ENCODE measurements at regions not wholly inside any gene's neighbourhood (a gene's known extent, or its start where the extent isn't known, plus 50 kb on each side); places are given as distances from the start of the nearest gene placed in this dataset.

GRCh38 chr20:51327251-51327841, 215.2 kb downstream of the NFATC2 start:
- Histone ChIP-seq H3K79me2 (ENCODE audit: control insufficient read depth, low read length) (no peaks in the 10 kb centered on the region), H3K4me2 (ENCODE audit: low read length) (no peak overlapping the region), H4K20me1 (ENCODE audit: control insufficient read depth, insufficient read depth, low read depth, low read length) (no peaks in the 10 kb centered on the region), H3K4me1 (ENCODE audit: control insufficient read depth, low read length) (no peaks in the 10 kb centered on the region), H3K36me3 (ENCODE audit: control insufficient read depth, low read length) (no peaks in the 10 kb centered on the region), H3K9me2 (replicated peaks; ENCODE audit: control insufficient read depth, low read length) (no peaks in the 10 kb centered on the region), H3F3A (ENCODE audit: control insufficient read depth, insufficient read depth) (no peaks in the 10 kb centered on the region), H3K9me3 (ENCODE audit: control insufficient read depth, insufficient read depth, low read length) (no peaks in the 10 kb centered on the region), H3K27me3 (ENCODE audit: control insufficient read depth, low read length) (no peaks in the 10 kb centered on the region), H3K4me3 (ENCODE audit: low read length) (no peak overlapping the region), H3K27ac (ENCODE audit: low read depth, low read length) (no peak overlapping the region)
- TF ChIP-seq CTCF (IDR thresholded peaks at IDR 0.05; ENCODE audit: low read depth, low read length, poor library complexity, severe bottlenecking) (no peak), EZH2phosphoT487 (IDR thresholded peaks at IDR 0.05; ENCODE audit: borderline replicate concordance, low read length) (no peak)

- H3K4me2 ChIP-seq (ENCODE audit: low read length), result no peak overlapping the region
- H3K27ac ChIP-seq (ENCODE audit: low read depth, low read length), result no peak overlapping the region
- H4K20me1 ChIP-seq (ENCODE audit: control insufficient read depth, insufficient read depth, low read depth, low read length), result no peaks in the 10 kb centered on the region
- H3K4me1 ChIP-seq (ENCODE audit: control insufficient read depth, low read length), result no peaks in the 10 kb centered on the region
- H3K4me3 ChIP-seq (ENCODE audit: low read length), result no peak overlapping the region
- H3F3A ChIP-seq (ENCODE audit: control insufficient read depth, insufficient read depth), result no peaks in the 10 kb centered on the region
- no peaks in the 10 kb centered on the region for H3K79me2 ChIP-seq (ENCODE audit: control insufficient read depth, low read length)
- H3K36me3 ChIP-seq (ENCODE audit: control insufficient read depth, low read length), result no peaks in the 10 kb centered on the region
- no peak for TF ChIP-seq EZH2phosphoT487 (IDR thresholded peaks at IDR 0.05; ENCODE audit: borderline replicate concordance, low read length)
- peak; percentile 75 for TF ChIP-seq CTCF (IDR thresholded peaks at IDR 0.05; ENCODE audit: low read depth, low read length, poor library complexity, severe bottlenecking)
- no peaks in the 10 kb centered on the region for H3K9me3 ChIP-seq (ENCODE audit: control insufficient read depth, insufficient read depth, low read length)
- no peaks in the 10 kb centered on the region for H3K9me2 ChIP-seq (replicated peaks; ENCODE audit: control insufficient read depth, low read length)
- H3K27me3 ChIP-seq (ENCODE audit: control insufficient read depth, low read length), result no peaks in the 10 kb centered on the region
These were observed 216.2 kb downstream of the NFATC2 start for GRCh38 chr20:51326201-51326819.

- Histone ChIP-seq H3K4me1 (ENCODE audit: control insufficient read depth, low read length) (no peaks in the 10 kb centered on the region), H3K9me2 (replicated peaks; ENCODE audit: control insufficient read depth, low read length) (no peaks in the 10 kb centered on the region), H3K27ac (ENCODE audit: low read depth, low read length) (no peak overlapping the region), H3K27me3 (ENCODE audit: control insufficient read depth, low read length) (no peaks in the 10 kb centered on the region), H3K9me3 (ENCODE audit: control insufficient read depth, insufficient read depth, low read length) (no peaks in the 10 kb centered on the region), H3F3A (ENCODE audit: control insufficient read depth, insufficient read depth) (no peaks in the 10 kb centered on the region), H4K20me1 (ENCODE audit: control insufficient read depth, insufficient read depth, low read depth, low read length) (no peaks in the 10 kb centered on the region), H3K36me3 (ENCODE audit: control insufficient read depth, low read length) (no peaks in the 10 kb centered on the region), H3K4me3 (ENCODE audit: low read length) (no peak overlapping the region), H3K4me2 (ENCODE audit: low read length) (no peak overlapping the region), H3K79me2 (ENCODE audit: control insufficient read depth, low read length) (no peaks in the 10 kb centered on the region)
- TF ChIP-seq CTCF (IDR thresholded peaks at IDR 0.05; ENCODE audit: low read depth, low read length, poor library complexity, severe bottlenecking) (no peak), EZH2phosphoT487 (IDR thresholded peaks at IDR 0.05; ENCODE audit: borderline replicate concordance, low read length) (no peak)
These were observed 220.3 kb downstream of the NFATC2 start for GRCh38 chr20:51322164-51322707.

Measured in DOHH2 (cell line).